Activated CD4-positive, alpha-beta T cell treated with anti-CD3 and anti-CD28 coated beads, Interleukin-10, Interleukin-2, amounts not matched to agents 100 ng/mL and 50 ng/mL, durations not matched to agents 16 hours and 8 hours (primary cell): ENCODE measurements at regions not wholly inside any gene's neighbourhood (a gene's known extent, or its start where the extent isn't known, plus 50 kb on each side); places are given as distances from the start of the nearest gene placed in this dataset.
"Not testable (repeated sequence)": the region's sequence is repeated elsewhere in the genome, so short reads cannot be mapped to it uniquely, and the experiment has no call there.

Source experiments
- DNase-seq: peaks from one replicate; pipeline ENCODE4 v3.0.0-alpha.2; 2020

- peak; percentile 94 for DNase-seq
These were observed 86.9 kb upstream of the KCNE2 start for GRCh38 chr21:34276711-34277425.

- no peak for DNase-seq
These were observed 85.4 kb upstream of the KCNE2 start for GRCh38 chr21:34278451-34278850.

GRCh38 chr21:34279285-34279684, 84.5 kb upstream of the KCNE2 start:
- DNase-seq, result no peak

GRCh38 chr21:34279883-34280282, 83.9 kb upstream of the KCNE2 start:
- DNase-seq, result no peak

- DNase-seq, result no peak
These were observed 83.4 kb upstream of the KCNE2 start for GRCh38 chr21:34280389-34280795.

GRCh38 chr21:34280959-34281358, 82.8 kb upstream of the KCNE2 start:
- DNase-seq, result no peak

- peak; percentile 34 for DNase-seq
These were observed 81.6 kb upstream of the KCNE2 start for GRCh38 chr21:34282223-34282622.

- no peak for DNase-seq
These were observed 79.1 kb upstream of the KCNE2 start for GRCh38 chr21:34284666-34285065.

- DNase-seq, result not testable (repeated sequence)
These were observed 75.8 kb upstream of the KCNE2 start for GRCh38 chr21:34288042-34288441.

- no peak for DNase-seq
These were observed 74.0 kb upstream of the KCNE2 start for GRCh38 chr21:34289856-34290255.

- DNase-seq, result no peak
These were observed 66.9 kb upstream of the KCNE2 start for GRCh38 chr21:34296878-34297277.

GRCh38 chr21:34298534-34299167, 65.2 kb upstream of the KCNE2 start:
- no peak for DNase-seq

- DNase-seq, result no peak
These were observed 64.7 kb upstream of the KCNE2 start for GRCh38 chr21:34299168-34299539.

GRCh38 chr21:34302521-34302920, 61.3 kb upstream of the KCNE2 start:
- DNase-seq, result no peak

- no peak for DNase-seq
These were observed 57.9 kb upstream of the KCNE2 start for GRCh38 chr21:34305605-34306604.

GRCh38 chr21:34307991-34308532, 55.7 kb upstream of the KCNE2 start:
- no peak for DNase-seq

GRCh38 chr21:34311561-34312330, 52.1 kb upstream of the KCNE2 start:
- DNase-seq, result no peak

GRCh38 chr21:34313116-34313515, 50.7 kb upstream of the KCNE2 start:
- no peak for DNase-seq
